Occipital lobe (tissue), 1 donor: ENCODE measurements at regions not wholly inside any gene's neighbourhood (a gene's known extent, or its start where the extent isn't known, plus 50 kb on each side); places are given as distances from the start of the nearest gene placed in this dataset.
A peak's percentile ranks its signal among the peaks of the same experiment; 100 is the strongest.

Experiments
- DNase-seq: peaks from one replicate; lab custom pipeline; 2025; lab: John Stamatoyannopoulos, UW

- no peak for DNase-seq
These were observed 1917.7 kb downstream of the TP53TG3F start for GRCh38 chr16:35377142-35377541.

GRCh38 chr16:35386619-35387018 is 1927.2 kb downstream of the TP53TG3F start:
- DNase-seq: no peak

GRCh38 chr16:35391328-35391727 is 1931.9 kb downstream of the TP53TG3F start:
- DNase-seq: peak; percentile 3

- no peak for DNase-seq
These were observed 1938.8 kb downstream of the TP53TG3F start for GRCh38 chr16:35398180-35398579.

GRCh38 chr16:35399133-35399532 is 1939.7 kb downstream of the TP53TG3F start:
- DNase-seq: no peak

- DNase-seq: no peak
These were observed 1944.9 kb downstream of the TP53TG3F start for GRCh38 chr16:35404273-35404672.

- DNase-seq: no peak
These were observed 1946.1 kb downstream of the TP53TG3F start for GRCh38 chr16:35405526-35405925.

GRCh38 chr16:35409503-35409902 is 1950.1 kb downstream of the TP53TG3F start:
- no peak for DNase-seq

- no peak for DNase-seq
These were observed 1951.0 kb downstream of the TP53TG3F start for GRCh38 chr16:35410438-35410837.

- no peak for DNase-seq
These were observed 1951.7 kb downstream of the TP53TG3F start for GRCh38 chr16:35411156-35411555.

- no peak for DNase-seq
These were observed 1954.7 kb downstream of the TP53TG3F start for GRCh38 chr16:35414139-35414538.

GRCh38 chr16:35414563-35414962 is 1955.2 kb downstream of the TP53TG3F start:
- DNase-seq: no peak

- DNase-seq: no peak
These were observed 1965.9 kb downstream of the TP53TG3F start for GRCh38 chr16:35425270-35425669.

GRCh38 chr16:35431829-35432663 is 1972.6 kb downstream of the TP53TG3F start:
- DNase-seq: no peak

- DNase-seq: no peak
These were observed 1981.5 kb downstream of the TP53TG3F start for GRCh38 chr16:35440875-35441274.

- no peak for DNase-seq
These were observed 1987.7 kb downstream of the TP53TG3F start for GRCh38 chr16:35447010-35447558.

- DNase-seq: no peak
These were observed 1990.3 kb downstream of the TP53TG3F start for GRCh38 chr16:35449663-35450062.

GRCh38 chr16:35450648-35451047 is 1991.2 kb downstream of the TP53TG3F start:
- DNase-seq: no peak

- DNase-seq: no peak
These were observed 1993.1 kb downstream of the TP53TG3F start for GRCh38 chr16:35452471-35452870.

GRCh38 chr16:35463358-35463757 is 2003.9 kb downstream of the TP53TG3F start:
- DNase-seq: no peak

- DNase-seq: no peak
These were observed 2020.9 kb downstream of the TP53TG3F start for GRCh38 chr16:35480361-35480760.

GRCh38 chr16:35480988-35481387 is 2021.6 kb downstream of the TP53TG3F start:
- DNase-seq: no peak

GRCh38 chr16:35485915-35486314 is 2026.5 kb downstream of the TP53TG3F start:
- DNase-seq: no peak
